Esophagus muscularis mucosa (tissue), 4 donors: ENCODE measurements at regions not wholly inside any gene's neighbourhood (a gene's known extent, or its start where the extent isn't known, plus 50 kb on each side); places are given as distances from the start of the nearest gene placed in this dataset.

Experiments
- DNase-seq: peaks from one replicate; pipeline ENCODE4 v3.0.0-alpha.2; 2017; ENCODE audit errors: extremely low spot score
- H3K27ac ChIP-seq, 4 donors: fragments of 200-600 bp; sonication (generic); replicated peaks in 1 of 4; 1 replicate in 3 of 4; 2 replicates in 1 of 4; pipeline ENCODE4 v1.5.1; 2016 to 2019; ENCODE audit warnings: mild to moderate bottlenecking in 1 of 4
- H3K27me3 ChIP-seq, 4 donors: fragments of 200-600 bp; sonication (generic); one replicate each; pipeline versions ENCODE4 v1.5.1 to v1.6.0; 2016 to 2019
- H3K36me3 ChIP-seq, 4 donors: fragments of 200-600 bp; sonication (generic); one replicate each; pipeline ENCODE4 v1.5.1; 2016 to 2019
- H3K4me1 ChIP-seq, 4 donors: fragments of 200-600 bp; sonication (generic); one replicate each; pipeline ENCODE4 v1.5.1; 2016 to 2019
- H3K4me3 ChIP-seq, 4 donors: fragments of 200-600 bp; sonication (generic); 1 replicate in 2 of 4; 2 replicates in 2 of 4; pipeline ENCODE4 v1.5.1; 2016 to 2019; ENCODE audit warnings: mild to moderate bottlenecking in 4 of 4, moderate library complexity in 1 of 4
- H3K9me3 ChIP-seq, 4 donors: fragments of 200-600 bp; sonication (generic); 1 replicate in 3 of 4; 2 replicates in 1 of 4; pipeline ENCODE4 v1.5.1; 2016 to 2019
- CTCF ChIP-seq, 3 experiments: fragments of 200-600 bp in 2 of 3; fragments of 450-650 bp in 1 of 3; sonication (generic) in 2 of 3; IDR thresholded peaks; one replicate each; pipeline ENCODE4 v1.5.1; 2017 to 2019; ENCODE audit warnings: antibody characterized with exemption in 3 of 3, mild to moderate bottlenecking in 2 of 3, moderate library complexity in 1 of 3
- EP300 ChIP-seq: sonication (generic); formaldehyde crosslinking; IDR thresholded peaks from one replicate; pipeline ENCODE4 v1.6.1; 2017; ENCODE audit warnings: antibody characterized with exemption
- POLR2A ChIP-seq: fragments of 450-650 bp; IDR thresholded peaks from one replicate; pipeline ENCODE4 v1.6.1; 2017; ENCODE audit warnings: antibody characterized with exemption, moderate library complexity, mild to moderate bottlenecking, low read depth
- POLR2AphosphoS5 ChIP-seq, 2 donors: sonication (generic); formaldehyde crosslinking; IDR thresholded peaks; one replicate each; pipeline ENCODE4 v1.6.1; 2017; ENCODE audit warnings: antibody characterized with exemption in 2 of 2
- WGBS: methylation state at CpG from one replicate; pipeline ENCODE4 v1.1.5; 2018; 5-methylcytosine and 5-hydroxymethylcytosine counted together
- intact Hi-C: fragments of 100-400 bp; cut with DNase I; formaldehyde crosslinking; loops from one replicate; pipeline ENCODE4 v1.15.1; 2023

GRCh38 chr11:38143852-38144251 is 1545.8 kb upstream of the RAG2 start:
- H3K36me3 ChIP-seq = no peaks in the 10 kb centered on the region
- H3K9me3 ChIP-seq = peaks cover 0 to 13% (median 4%) of the 10 kb centered on the region in 4 donors
- H3K4me1 ChIP-seq = no peaks in the 10 kb centered on the region
- H3K27ac ChIP-seq = no peak overlapping the region
- no peak for DNase-seq
- no peaks in the 10 kb centered on the region for H3K27me3 ChIP-seq
- TF ChIP-seq EP300 (no peak), CTCF (IDR thresholded peaks at IDR 0.05) (no peak), POLR2A (no peak), POLR2AphosphoS5 (IDR thresholded peaks at IDR 0.05) (no peak)
- H3K4me3 ChIP-seq = no peak overlapping the region
- WGBS = 79% methylated on average over 3 of the region's 3 CpGs
- intact Hi-C loops = no loop called here

DNA sequence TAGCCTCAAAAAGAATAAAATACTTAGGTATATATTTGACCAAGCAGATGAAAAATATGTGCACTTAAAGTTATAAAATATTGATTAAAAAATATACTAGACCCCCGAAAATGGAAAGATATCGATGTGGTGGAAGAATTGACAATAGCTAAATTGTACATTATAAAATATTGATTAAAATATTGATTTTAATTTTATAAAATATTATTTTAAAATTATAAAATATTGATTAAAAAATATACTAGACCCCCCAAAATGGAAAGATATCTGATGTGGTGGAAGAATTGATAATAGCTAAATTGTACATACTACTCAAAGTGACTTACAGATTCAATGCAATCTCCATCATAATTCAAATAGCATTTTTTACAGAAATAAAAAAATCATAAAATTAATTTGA is 1540.9 kb upstream of the RAG2 start:
- intact Hi-C loops = no loop called here
- DNase-seq = no peak
- H3K4me1 ChIP-seq = no peaks in the 10 kb centered on the region
- WGBS = 87% methylated on average over 2 of the region's 2 CpGs
- H3K4me3 ChIP-seq = no peak overlapping the region
- H3K9me3 ChIP-seq = peaks cover 0 to 17% (median 0%) of the 10 kb centered on the region in 4 donors
- TF ChIP-seq CTCF (IDR thresholded peaks at IDR 0.05) (no peak), POLR2AphosphoS5 (IDR thresholded peaks at IDR 0.05) (no peak), EP300 (no peak), POLR2A (no peak)
- no peak overlapping the region for H3K27ac ChIP-seq
- H3K27me3 ChIP-seq = no peaks in the 10 kb centered on the region
- H3K36me3 ChIP-seq = no peaks in the 10 kb centered on the region

DNA sequence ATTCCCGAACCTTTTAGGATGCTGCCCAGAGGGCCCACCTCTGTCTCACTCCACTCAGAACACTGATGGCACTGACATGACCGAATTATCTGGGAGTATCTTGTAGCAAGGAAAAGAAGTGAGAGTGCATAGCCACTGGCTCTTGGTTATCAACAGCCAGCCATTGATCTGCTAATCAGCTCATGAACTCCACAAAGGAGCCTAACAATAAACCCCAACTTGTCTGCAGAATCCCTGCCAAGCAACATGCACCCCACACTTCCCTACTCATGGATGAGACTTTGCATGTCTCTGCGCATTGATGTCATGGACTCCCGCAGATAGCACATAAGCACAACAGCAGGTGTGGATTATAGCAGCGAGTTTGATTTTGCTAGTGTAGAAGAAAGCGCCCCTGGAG is 1538.9 kb upstream of the RAG2 start:
- Histone ChIP-seq H3K4me1 (no peaks in the 10 kb centered on the region), H3K27ac (no peak overlapping the region), H3K4me3 (no peak overlapping the region), H3K36me3 (no peaks in the 10 kb centered on the region), H3K9me3 (peaks cover 0 to 17% (median 0%) of the 10 kb centered on the region in 4 donors), H3K27me3 (no peaks in the 10 kb centered on the region)
- no peak for DNase-seq
- no peak for TF ChIP-seq POLR2A
- no peak for TF ChIP-seq POLR2AphosphoS5 (IDR thresholded peaks at IDR 0.05)
- TF ChIP-seq CTCF (IDR thresholded peaks at IDR 0.05) = no peak
- no peak for TF ChIP-seq EP300
- intact Hi-C loops = no loop called here
- WGBS = 97% methylated on average over 6 of the region's 6 CpGs

- DNase-seq = no peak
- 43% methylated on average over 1 of the region's 1 CpG for WGBS
- intact Hi-C loops = no loop called here
- Histone ChIP-seq H3K4me3 (no peak overlapping the region), H3K9me3 (peaks cover 0 to under 1% (median 0%) of the 10 kb centered on the region in 4 donors), H3K36me3 (no peaks in the 10 kb centered on the region), H3K4me1 (no peaks in the 10 kb centered on the region), H3K27me3 (no peaks in the 10 kb centered on the region), H3K27ac (no peak overlapping the region)
- TF ChIP-seq CTCF (IDR thresholded peaks at IDR 0.05) (no peak), POLR2AphosphoS5 (IDR thresholded peaks at IDR 0.05) (no peak), POLR2A (no peak), EP300 (no peak)
Measured at GRCh38 chr11:38131535-38131934, 1533.5 kb upstream of the RAG2 start.

DNA sequence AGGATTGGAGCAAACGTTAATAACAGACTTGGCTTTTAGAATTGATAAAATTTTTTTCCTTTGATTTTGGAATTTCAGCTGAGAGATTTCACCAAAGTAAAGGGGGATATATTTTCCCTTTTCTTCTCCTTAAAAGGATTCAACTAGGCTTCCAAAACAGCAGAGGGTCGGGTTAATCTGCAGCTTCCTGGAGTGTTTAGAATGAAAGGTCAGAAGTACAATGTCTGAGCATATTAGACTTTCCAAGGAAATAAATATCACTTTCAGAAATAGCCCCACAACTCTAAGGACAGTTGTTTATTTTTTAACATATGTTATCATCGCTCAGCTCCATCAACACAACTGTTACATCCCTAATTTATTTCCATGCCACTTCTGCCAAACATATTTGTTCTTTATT is 1532.9 kb upstream of the RAG2 start:
- Histone ChIP-seq H3K9me3 (no peaks in the 10 kb centered on the region), H3K36me3 (no peaks in the 10 kb centered on the region), H3K27me3 (no peaks in the 10 kb centered on the region), H3K4me3 (no peak overlapping the region), H3K27ac (no peak overlapping the region), H3K4me1 (no peaks in the 10 kb centered on the region)
- TF ChIP-seq POLR2AphosphoS5 (IDR thresholded peaks at IDR 0.05) (no peak), CTCF (IDR thresholded peaks at IDR 0.05) (no peak), POLR2A (no peak), EP300 (no peak)
- intact Hi-C loops = no loop called here
- no peak for DNase-seq
- 27% methylated on average over 3 of the region's 3 CpGs for whole genome bisulfite sequencing
